ENCODE measurements at regions not wholly inside any gene's neighbourhood (a gene's known extent, or its start where the extent isn't known, plus 50 kb on each side); places are given as distances from the start of the nearest gene placed in this dataset.

- H3K4me3 ChIP-seq = no peak overlapping the region
- H3K4me1 ChIP-seq = no peaks in the 10 kb centered on the region
- no peak overlapping the region for H3K27ac ChIP-seq
- H3K27me3 ChIP-seq = no peaks in the 10 kb centered on the region
- H3K36me3 ChIP-seq = no peaks in the 10 kb centered on the region
- no peaks in the 10 kb centered on the region for H3K9me3 ChIP-seq
- intact Hi-C loops (cut with DNase I; ENCODE audit: low total_unique reads) = no loop called here
- TF ChIP-seq CTCF (IDR thresholded peaks at IDR 0.05) = no peak
- no peak for DNase-seq
Observed at GRCh38 chr13:53411463-53411862, 382.9 kb downstream of the OLFM4 start.

- no peak for DNase-seq
- H3K4me1 ChIP-seq = no peaks in the 10 kb centered on the region
- no peak overlapping the region for H3K4me3 ChIP-seq
- no peaks in the 10 kb centered on the region for H3K9me3 ChIP-seq
- H3K36me3 ChIP-seq = no peaks in the 10 kb centered on the region
- no peaks in the 10 kb centered on the region for H3K27me3 ChIP-seq
- intact Hi-C loops (cut with DNase I; ENCODE audit: low total_unique reads) = no loop called here
- TF ChIP-seq CTCF (IDR thresholded peaks at IDR 0.05) = no peak
- H3K27ac ChIP-seq = no peak overlapping the region
Observed at GRCh38 chr13:53415135-53415534, 386.5 kb downstream of the OLFM4 start.

GRCh38 chr13:53417601-53418000 lies 389.0 kb downstream of the OLFM4 start:
- no peak for TF ChIP-seq CTCF (IDR thresholded peaks at IDR 0.05)
- no peaks in the 10 kb centered on the region for H3K9me3 ChIP-seq

GRCh38 chr13:53422415-53422814 lies 393.8 kb downstream of the OLFM4 start:
- Histone ChIP-seq H3K4me1 (no peaks in the 10 kb centered on the region), H3K36me3 (no peaks in the 10 kb centered on the region), H3K27ac (no peak overlapping the region), H3K27me3 (no peaks in the 10 kb centered on the region), H3K4me3 (no peak overlapping the region), H3K9me3 (no peaks in the 10 kb centered on the region)
- no peak for DNase-seq
- intact Hi-C loops (cut with DNase I; ENCODE audit: low total_unique reads) = no loop called here
- TF ChIP-seq CTCF (IDR thresholded peaks at IDR 0.05) = no peak

More at GRCh38 chr13:53417601-53418000, 389.0 kb downstream of the OLFM4 start:
- DNase-seq = no peak
- Histone ChIP-seq H3K4me1 (no peaks in the 10 kb centered on the region), H3K27me3 (no peaks in the 10 kb centered on the region), H3K27ac (no peak overlapping the region), H3K36me3 (no peaks in the 10 kb centered on the region), H3K4me3 (no peak overlapping the region)
- intact Hi-C loops (cut with DNase I; ENCODE audit: low total_unique reads) = no loop called here

GRCh38 chr13:53436396-53436795 lies 407.8 kb downstream of the OLFM4 start:
- Histone ChIP-seq H3K9me3 (no peaks in the 10 kb centered on the region), H3K36me3 (no peaks in the 10 kb centered on the region), H3K4me3 (no peak overlapping the region), H3K27ac (no peak overlapping the region), H3K27me3 (no peaks in the 10 kb centered on the region), H3K4me1 (no peaks in the 10 kb centered on the region)
- intact Hi-C loops (cut with DNase I; ENCODE audit: low total_unique reads) = no loop called here
- no peak for TF ChIP-seq CTCF (IDR thresholded peaks at IDR 0.05)
- no peak for DNase-seq

Measured in tibial artery (tissue), 4 donors.